H9 (cell line): ENCODE measurements at regions not wholly inside any gene's neighbourhood (a gene's known extent, or its start where the extent isn't known, plus 50 kb on each side); places are given as distances from the start of the nearest gene placed in this dataset.

Experiments
- DNase-seq: peaks from one replicate; pipeline ENCODE4 v3.0.0-alpha.2; 2017
- H2AFZ ChIP-seq: one replicate; pipeline ENCODE4 v1.6.1; 2013; ENCODE audit warnings: mild to moderate bottlenecking, low read length, control low read depth, moderate library complexity
- H2AK5ac ChIP-seq: 2 replicates; pipeline ENCODE4 v1.6.1; 2013; ENCODE audit warnings: low read length, control low read depth, mixed read lengths; ENCODE audit not compliant: insufficient read length
- H2BK120ac ChIP-seq: one replicate; pipeline ENCODE4 v1.6.1; 2013; ENCODE audit warnings: low read depth, mild to moderate bottlenecking, low read length, control low read depth, inconsistent platforms; ENCODE audit not compliant: poor library complexity, severe bottlenecking
- H2BK12ac ChIP-seq: 2 replicates; pipeline ENCODE4 v1.6.1; 2013; ENCODE audit warnings: low read length, control low read depth, mixed read lengths, low read depth; ENCODE audit not compliant: insufficient read length
- H2BK15ac ChIP-seq: 2 replicates; pipeline ENCODE4 v1.6.1; 2013; ENCODE audit warnings: low read depth, low read length, control low read depth
- H2BK20ac ChIP-seq: one replicate; pipeline ENCODE4 v1.6.1; 2013; ENCODE audit warnings: low read depth, mild to moderate bottlenecking, low read length, control low read depth, inconsistent platforms; ENCODE audit not compliant: poor library complexity, severe bottlenecking
- H2BK5ac ChIP-seq: 2 replicates; pipeline ENCODE4 v1.6.1; 2013; ENCODE audit warnings: low read length, control low read depth, mixed read lengths; ENCODE audit not compliant: insufficient read length
- H3K14ac ChIP-seq: 2 replicates; pipeline ENCODE4 v1.6.1; 2013; ENCODE audit warnings: low read length, control low read depth; ENCODE audit not compliant: insufficient read depth
- H3K18ac ChIP-seq: 2 replicates; pipeline ENCODE4 v1.6.1; 2013; ENCODE audit warnings: low read depth, mild to moderate bottlenecking, mixed read lengths, low read length, control low read depth; ENCODE audit not compliant: insufficient read length
- H3K23ac ChIP-seq: 2 replicates; pipeline ENCODE4 v1.6.1; 2013; ENCODE audit warnings: low read length, control low read depth, mixed read lengths, low read depth; ENCODE audit not compliant: insufficient read length
- H3K23me2 ChIP-seq: 2 replicates; pipeline ENCODE4 v1.6.1; 2013; ENCODE audit warnings: low read depth, mild to moderate bottlenecking, mixed read lengths, low read length, control low read depth; ENCODE audit not compliant: insufficient read length, poor library complexity, severe bottlenecking
- H3K27ac ChIP-seq: 2 replicates; pipeline ENCODE4 v1.5.1; 2013; ENCODE audit warnings: low read length, control low read depth, mixed read lengths, low read depth; ENCODE audit not compliant: insufficient read length
- H3K27me3 ChIP-seq: 2 replicates; pipeline ENCODE4 v1.6.1; 2013; ENCODE audit warnings: low read length, control low read depth, inconsistent platforms; ENCODE audit not compliant: insufficient read depth
- H3K4ac ChIP-seq: 2 replicates; pipeline ENCODE4 v1.6.1; 2013; ENCODE audit warnings: low read depth, mild to moderate bottlenecking, control low read depth, inconsistent platforms, low read length, moderate library complexity
- H3K4me1 ChIP-seq: 2 replicates; pipeline ENCODE4 v1.6.1; 2013; ENCODE audit warnings: low read length, control low read depth, inconsistent platforms; ENCODE audit not compliant: insufficient read depth
- H3K4me2 ChIP-seq: 2 replicates; pipeline ENCODE4 v1.6.1; 2013; ENCODE audit warnings: low read length, control low read depth, mixed read lengths; ENCODE audit not compliant: insufficient read length, insufficient read depth
- H3K56ac ChIP-seq: 2 replicates; pipeline ENCODE4 v1.6.1; 2013; ENCODE audit warnings: low read depth, mild to moderate bottlenecking, mixed read lengths, low read length, control low read depth; ENCODE audit not compliant: insufficient read length
- H3K79me1 ChIP-seq: 2 replicates; pipeline ENCODE4 v1.6.1; 2013; ENCODE audit warnings: low read depth, mild to moderate bottlenecking, moderate library complexity, low read length, control low read depth, inconsistent platforms; ENCODE audit not compliant: insufficient read depth, poor library complexity, severe bottlenecking
- H3K79me2 ChIP-seq: 2 replicates; pipeline ENCODE4 v1.6.1; 2013; ENCODE audit warnings: low read length, control low read depth, inconsistent platforms; ENCODE audit not compliant: insufficient read depth
- H3K9ac ChIP-seq: 2 replicates; pipeline ENCODE4 v1.6.1; 2013; ENCODE audit warnings: low read length, control low read depth, mixed read lengths; ENCODE audit not compliant: insufficient read length; ENCODE audit errors: extremely low read depth
- H3K9me3 ChIP-seq: one replicate; pipeline ENCODE4 v1.6.1; 2013; ENCODE audit warnings: low read depth, low read length, inconsistent platforms; ENCODE audit not compliant: control insufficient read depth
- H3T11ph ChIP-seq: one replicate; pipeline ENCODE4 v1.6.1; 2013; ENCODE audit warnings: mild to moderate bottlenecking, low read length, control low read depth, inconsistent platforms
- H4K20me1 ChIP-seq: one replicate; pipeline ENCODE4 v1.6.1; 2013; ENCODE audit not compliant: control insufficient read depth, insufficient read length, insufficient read depth
- H4K5ac ChIP-seq: 2 replicates; pipeline ENCODE4 v1.6.1; 2013; ENCODE audit warnings: low read depth, mild to moderate bottlenecking, mixed read lengths, low read length, control low read depth; ENCODE audit not compliant: insufficient read length
- H4K8ac ChIP-seq: replicated peaks from 2 replicates; pipeline ENCODE4 v1.6.1; 2013; ENCODE audit warnings: low read length, control low read depth, mixed read lengths, low read depth; ENCODE audit not compliant: insufficient read length
- H4K91ac ChIP-seq: 2 replicates; pipeline ENCODE4 v1.6.1; 2013; ENCODE audit warnings: low read depth, mild to moderate bottlenecking, moderate library complexity, mixed read lengths, low read length, control low read depth; ENCODE audit not compliant: insufficient read length
- H3K27ac Mint-ChIP-seq, 3 experiments: 2 replicates in 2 of 3; 3 replicates in 1 of 3; pipeline ENCODE4 v1.8.0; 2020 to 2021; ENCODE audit warnings: mixed read lengths in 3 of 3, mild to moderate bottlenecking in 1 of 3, moderate library complexity in 1 of 3
- H3K27me3 Mint-ChIP-seq: 2 replicates; pipeline ENCODE4 v1.8.0; 2021; ENCODE audit warnings: low read depth, mild to moderate bottlenecking, moderate library complexity, mixed read lengths
- H3K36me3 Mint-ChIP-seq, 3 experiments: 2 replicates in 2 of 3; 3 replicates in 1 of 3; pipeline ENCODE4 v1.8.0; 2020 to 2021; ENCODE audit warnings: low read depth in 3 of 3, mixed read lengths in 3 of 3; ENCODE audit not compliant: insufficient read depth in 1 of 3
- H3K4me1 Mint-ChIP-seq, 2 experiments: 2 replicates each; pipeline ENCODE4 v1.8.0; 2020; ENCODE audit warnings: mixed read lengths in 2 of 2
- H3K4me3 Mint-ChIP-seq, 2 experiments: 2 replicates in 1 of 2; 3 replicates in 1 of 2; pipeline ENCODE4 v1.8.0; 2020 to 2021; ENCODE audit warnings: mild to moderate bottlenecking in 2 of 2, mixed read lengths in 2 of 2, moderate library complexity in 1 of 2
- H3K9me3 Mint-ChIP-seq, 2 experiments: 2 replicates in 1 of 2; 3 replicates in 1 of 2; pipeline ENCODE4 v1.8.0; 2020; ENCODE audit warnings: mild to moderate bottlenecking in 2 of 2, mixed read lengths in 2 of 2, moderate library complexity in 1 of 2
- WGBS: extraction: QIAGEN DNeasy Blood & Tissue Kit; methylation state at CpG from one replicate; pipeline ENCODE4 v1.1.7; 2013; ENCODE audit warnings: missing lambda C conversion rate, low lambda C conversion rate, mixed read lengths; ENCODE audit not compliant: insufficient read length; ENCODE audit errors: extremely low coverage; 5-methylcytosine and 5-hydroxymethylcytosine counted together
- TF ChIP-seq, protein P1 (sequence below): fragments of 200-600 bp; sonication (generic); conservative IDR thresholded peaks from 3 replicates; pipeline ENCODE4 v1.8.0; 2021; ENCODE audit warnings: antibody characterized with exemption, mild to moderate bottlenecking

GRCh38 chrX:25151749-25152148 lies 136.0 kb upstream of the ARX start:
- Histone ChIP-seq H2BK15ac (no peak overlapping the region), H3K4me1 (no peaks in the 10 kb centered on the region), H3K4me2 (no peak overlapping the region), H4K20me1 (no peaks in the 10 kb centered on the region), H3K79me2 (no peaks in the 10 kb centered on the region), H3K27me3 (no peaks in the 10 kb centered on the region), H3K14ac (no peak overlapping the region), H2BK5ac (no peak overlapping the region), H2BK12ac (no peak overlapping the region), H3K23me2 (no peaks in the 10 kb centered on the region), H3T11ph (no peak overlapping the region), H3K79me1 (no peaks in the 10 kb centered on the region), H3K18ac (no peak overlapping the region), H3K9me3 (no peaks in the 10 kb centered on the region), H3K23ac (no peak overlapping the region), H4K91ac (no peak overlapping the region), H3K27ac (no peak overlapping the region), H3K56ac (no peak overlapping the region), H2BK120ac (no peak overlapping the region), H2BK20ac (no peak overlapping the region), H2AFZ (no peak overlapping the region), H4K5ac (no peak overlapping the region), H3K4ac (no peak overlapping the region), H4K8ac (no peak overlapping the region), H3K9ac (no peak overlapping the region), H2AK5ac (no peak overlapping the region)
- H3K27ac Mint-ChIP-seq = no peak overlapping the region
- TF ChIP-seq, protein P1, sequence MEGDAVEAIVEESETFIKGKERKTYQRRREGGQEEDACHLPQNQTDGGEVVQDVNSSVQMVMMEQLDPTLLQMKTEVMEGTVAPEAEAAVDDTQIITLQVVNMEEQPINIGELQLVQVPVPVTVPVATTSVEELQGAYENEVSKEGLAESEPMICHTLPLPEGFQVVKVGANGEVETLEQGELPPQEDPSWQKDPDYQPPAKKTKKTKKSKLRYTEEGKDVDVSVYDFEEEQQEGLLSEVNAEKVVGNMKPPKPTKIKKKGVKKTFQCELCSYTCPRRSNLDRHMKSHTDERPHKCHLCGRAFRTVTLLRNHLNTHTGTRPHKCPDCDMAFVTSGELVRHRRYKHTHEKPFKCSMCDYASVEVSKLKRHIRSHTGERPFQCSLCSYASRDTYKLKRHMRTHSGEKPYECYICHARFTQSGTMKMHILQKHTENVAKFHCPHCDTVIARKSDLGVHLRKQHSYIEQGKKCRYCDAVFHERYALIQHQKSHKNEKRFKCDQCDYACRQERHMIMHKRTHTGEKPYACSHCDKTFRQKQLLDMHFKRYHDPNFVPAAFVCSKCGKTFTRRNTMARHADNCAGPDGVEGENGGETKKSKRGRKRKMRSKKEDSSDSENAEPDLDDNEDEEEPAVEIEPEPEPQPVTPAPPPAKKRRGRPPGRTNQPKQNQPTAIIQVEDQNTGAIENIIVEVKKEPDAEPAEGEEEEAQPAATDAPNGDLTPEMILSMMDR = no peak
- WGBS = no CpG with 5 or more reads among the region's 2 CpGs
- H3K4me1 Mint-ChIP-seq = peaks cover 9 to 12% of the 10 kb centered on the region in 2 experiments
- H3K36me3 Mint-ChIP-seq = no peaks in the 10 kb centered on the region; a peak in 1 of 7 replicates
- DNase-seq = no peak
- H3K4me3 Mint-ChIP-seq = no peak overlapping the region
- no peaks in the 10 kb centered on the region for H3K9me3 Mint-ChIP-seq
- H3K27me3 Mint-ChIP-seq = no peaks in the 10 kb centered on the region; the same call in 1 of the 2 replicates
